Right lobe of liver (tissue), 4 donors: ENCODE measurements at regions not wholly inside any gene's neighbourhood (a gene's known extent, or its start where the extent isn't known, plus 50 kb on each side); places are given as distances from the start of the nearest gene placed in this dataset.

Experiments
- CTCF ChIP-seq, 4 donors: fragments of 200-600 bp in 3 of 4; fragments of 450-650 bp in 1 of 4; IDR thresholded peaks; one replicate each; pipeline versions ENCODE4 v1.5.1 to v1.8.0; 2016 to 2022; ENCODE audit warnings: antibody characterized with exemption in 4 of 4, mild to moderate bottlenecking in 2 of 4
- POLR2A ChIP-seq: fragments of 450-650 bp; IDR thresholded peaks from one replicate; pipeline ENCODE4 v1.6.1; 2017; ENCODE audit warnings: antibody characterized with exemption, mild to moderate bottlenecking
- donor health status: DM: no; HTN: no; CAD: no.
- donor health status: DM: no; HTN: no; CAD: no.
- donor health status: DM: no; HTN: yes; CAD: no.

- no peak for TF ChIP-seq CTCF (IDR thresholded peaks at IDR 0.05)
- no peak for TF ChIP-seq POLR2A
Measured at GRCh38 chr2:65574993-65575392, 142.6 kb upstream of the SPRED2 start.
